IPS DF 4.7 (cell line): ENCODE measurements at regions not wholly inside any gene's neighbourhood (a gene's known extent, or its start where the extent isn't known, plus 50 kb on each side); places are given as distances from the start of the nearest gene placed in this dataset.
"Not testable (repeated sequence)": the region's sequence is repeated elsewhere in the genome, so short reads cannot be mapped to it uniquely, and the experiment has no call there.

ENCODE experiments used
- DNase-seq: peaks from one replicate; pipeline ENCODE4 v3.0.0-alpha.2; 2013; ENCODE audit warnings: low spot score; ENCODE audit errors: extremely low read depth

DNA sequence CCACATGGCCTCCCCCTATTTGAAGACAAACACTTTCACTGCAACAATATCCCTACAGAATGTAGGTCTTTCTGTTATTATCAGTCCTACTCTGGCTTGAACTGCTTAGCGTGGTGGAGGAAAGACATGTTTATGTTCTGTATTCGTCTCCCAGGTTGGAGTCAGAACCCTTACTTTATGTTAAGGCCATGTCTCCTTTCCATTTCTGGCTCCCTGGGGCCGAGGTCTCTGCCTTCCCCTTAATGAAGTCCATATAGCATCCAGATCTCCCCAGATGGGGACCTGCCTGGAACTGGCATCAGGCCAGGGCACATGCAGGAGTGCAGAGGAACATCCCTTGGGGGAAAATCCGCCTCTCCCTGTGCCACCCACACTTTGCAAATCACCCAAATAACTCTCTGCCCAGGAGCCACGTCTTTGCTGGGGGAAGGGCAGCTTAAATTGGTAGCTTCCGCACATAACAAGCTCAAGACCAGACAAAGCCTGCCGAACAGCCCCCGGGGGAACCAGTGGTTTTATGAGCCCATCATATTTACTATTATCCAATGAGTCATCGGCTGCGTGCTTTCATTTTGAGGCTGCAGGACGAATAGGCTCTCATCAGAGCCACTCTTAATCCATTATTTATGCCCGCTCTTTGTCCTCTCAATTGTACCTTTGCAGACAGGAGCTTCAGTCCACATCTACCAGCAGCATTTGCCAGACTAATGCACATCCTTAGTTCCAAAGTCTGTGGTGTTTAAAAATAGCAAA is 237.0 kb downstream of the UACA start:
- DNase-seq, result no peak

DNA sequence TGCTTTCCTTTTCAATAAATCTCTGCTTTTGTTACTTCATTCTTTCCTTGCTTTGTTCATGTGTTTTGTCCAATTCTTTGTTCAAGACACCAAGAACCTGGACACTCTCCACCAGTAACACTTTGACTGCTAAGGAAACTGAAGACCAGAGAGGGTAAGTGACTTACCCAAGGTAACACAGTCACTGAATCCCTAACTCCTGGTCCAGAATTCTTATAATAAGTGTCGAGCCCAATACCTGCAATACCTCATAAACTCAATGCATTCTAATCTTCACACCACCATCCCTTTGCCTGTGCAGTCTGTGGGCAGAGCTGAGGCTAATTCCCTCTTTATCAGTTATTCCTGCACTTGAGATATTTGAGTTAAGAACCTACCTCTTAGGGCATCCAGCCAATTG is 237.8 kb downstream of the UACA start:
- no peak for DNase-seq

DNA sequence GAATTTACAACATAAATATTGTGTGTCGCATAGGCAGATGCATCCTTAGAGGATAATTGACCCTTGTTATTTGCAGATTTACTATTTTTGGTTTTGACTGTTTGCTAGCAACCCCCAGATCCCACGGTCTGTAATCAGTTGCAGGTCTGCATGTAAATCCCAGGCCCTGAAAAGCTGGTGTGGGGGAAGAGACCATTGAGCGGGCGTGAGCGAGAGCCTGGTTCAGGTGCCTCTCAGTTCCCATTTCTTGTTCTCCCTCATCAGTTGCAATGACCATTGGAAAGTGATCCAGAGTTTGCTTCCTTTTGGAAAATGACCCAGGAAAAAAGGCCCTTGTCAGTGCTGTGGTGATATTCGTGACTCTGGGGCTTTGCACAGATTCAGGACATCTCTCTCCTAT is 238.9 kb downstream of the UACA start:
- DNase-seq, result no peak

DNA sequence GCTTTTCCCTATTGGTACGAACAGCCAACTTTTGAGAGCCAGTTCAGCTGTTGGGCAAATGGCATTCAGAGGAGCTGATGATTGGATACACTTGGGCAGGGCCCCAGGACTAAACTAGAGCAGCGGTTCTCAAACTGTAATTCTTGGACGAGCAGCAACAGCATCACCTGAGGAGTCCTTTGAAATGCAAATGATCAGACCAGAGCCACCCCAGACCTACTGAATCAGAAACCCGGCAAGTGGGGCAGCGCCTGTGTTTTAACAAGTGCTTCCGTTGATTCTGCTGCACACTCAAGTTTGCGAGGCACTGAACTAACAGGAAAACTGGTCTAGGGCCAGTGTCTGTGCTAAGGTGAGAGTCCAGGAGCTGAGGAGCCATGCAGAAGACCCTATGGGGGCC is 239.7 kb downstream of the UACA start:
- DNase-seq, result no peak

DNA sequence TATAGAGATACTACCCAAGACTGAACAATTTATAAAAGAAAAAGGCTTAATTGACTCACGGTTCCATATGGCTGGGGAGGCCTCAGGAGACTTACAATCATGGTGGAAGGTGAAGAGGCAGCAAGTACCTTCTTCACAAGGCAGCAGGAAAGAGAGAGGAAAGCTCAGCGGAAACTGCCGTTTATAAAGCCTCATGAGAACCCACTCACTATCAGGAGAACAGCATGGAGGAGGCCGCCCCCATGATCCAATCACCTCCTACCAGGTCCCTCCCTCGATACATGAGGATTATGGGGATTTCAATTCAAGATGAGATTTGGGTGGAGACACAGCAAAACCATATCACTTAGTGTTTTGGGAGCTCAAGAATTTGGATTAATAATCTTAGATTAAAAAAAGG is 240.2 kb downstream of the UACA start:
- no peak for DNase-seq

DNA sequence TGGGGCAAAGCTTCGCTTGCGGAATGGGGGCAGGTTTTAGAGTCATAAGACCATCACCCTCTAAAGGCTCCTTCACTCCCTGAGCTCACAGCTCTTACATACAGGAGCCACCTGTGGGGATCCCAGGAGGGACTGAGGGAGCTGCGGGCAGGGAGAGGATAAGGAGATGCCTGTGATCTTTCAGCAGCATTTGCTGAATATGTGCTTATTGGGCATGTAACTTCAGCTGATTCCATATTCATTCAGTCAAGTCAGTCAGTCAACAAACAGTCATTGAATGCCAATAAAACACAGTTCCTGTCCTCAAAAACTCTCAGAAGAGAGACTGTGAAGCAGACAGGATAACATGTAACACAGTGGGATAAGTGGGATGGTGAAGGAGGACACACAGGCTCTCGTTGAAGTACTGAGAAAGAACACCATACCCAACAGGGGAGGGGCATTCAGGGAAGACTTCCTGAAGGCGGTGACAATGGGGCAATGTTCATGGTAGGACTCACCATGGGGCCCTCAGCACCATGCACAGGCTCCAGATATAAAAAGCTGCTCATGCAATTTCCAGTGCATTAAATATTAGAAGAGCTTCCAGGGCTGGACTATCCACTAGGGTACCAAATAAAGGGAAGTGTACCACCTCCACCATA is 240.9 kb downstream of the UACA start:
- DNase-seq, result no peak

DNA sequence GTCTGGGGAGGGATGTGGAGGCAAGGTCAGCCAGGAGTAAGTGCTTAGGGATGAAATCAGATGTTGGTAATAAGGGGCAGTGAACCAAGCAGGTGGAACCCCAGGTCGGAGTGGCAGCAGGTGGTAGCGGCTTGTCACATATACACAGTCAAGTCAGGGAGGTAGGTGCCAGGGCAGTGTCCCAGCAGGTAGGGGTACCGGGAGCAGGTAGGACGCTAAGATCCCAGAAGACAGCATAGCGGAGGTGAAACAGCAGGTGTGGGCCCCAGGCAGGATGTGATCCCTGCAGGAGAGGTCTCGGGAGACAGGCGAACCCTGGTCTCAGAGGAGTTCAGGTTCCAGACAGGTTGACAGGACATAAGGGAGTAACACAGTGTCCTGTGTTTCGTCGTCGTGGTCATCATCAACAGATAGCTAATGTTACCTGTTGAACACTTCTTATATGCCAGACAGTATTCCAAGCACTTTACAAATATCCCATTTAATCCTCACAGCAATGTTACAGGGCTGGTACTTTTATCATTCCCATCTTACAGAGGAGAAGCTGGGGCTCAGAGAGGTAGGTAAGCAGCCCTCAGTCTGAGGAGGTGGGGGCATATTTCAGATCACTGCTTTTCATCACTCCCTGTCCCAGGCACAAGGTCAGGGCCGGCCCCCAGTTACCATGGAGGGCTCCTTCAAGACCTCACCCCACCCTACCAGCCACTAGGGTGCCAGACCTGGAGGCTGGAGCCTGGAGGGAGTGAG is 241.6 kb downstream of the UACA start:
- no peak for DNase-seq

DNA sequence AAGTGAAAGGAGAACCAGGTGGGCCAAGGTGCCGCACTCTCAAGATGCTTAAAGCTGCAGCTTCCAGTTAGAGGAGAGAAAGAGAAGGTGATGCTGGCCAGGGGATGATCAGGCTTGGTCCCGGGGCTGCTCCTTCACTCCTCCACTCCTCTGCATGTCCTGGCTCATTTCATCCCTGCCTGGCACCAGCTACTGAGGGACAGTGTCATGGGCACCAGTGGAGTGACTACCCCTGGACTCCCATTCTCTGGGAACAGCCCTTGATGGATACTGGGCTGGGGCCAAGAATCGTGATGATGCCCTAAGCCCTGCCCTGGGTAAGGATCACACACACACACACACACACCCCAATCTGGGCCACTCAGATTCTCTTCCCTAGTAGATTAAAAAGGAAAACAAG is 243.7 kb downstream of the UACA start:
- no peak for DNase-seq

DNA sequence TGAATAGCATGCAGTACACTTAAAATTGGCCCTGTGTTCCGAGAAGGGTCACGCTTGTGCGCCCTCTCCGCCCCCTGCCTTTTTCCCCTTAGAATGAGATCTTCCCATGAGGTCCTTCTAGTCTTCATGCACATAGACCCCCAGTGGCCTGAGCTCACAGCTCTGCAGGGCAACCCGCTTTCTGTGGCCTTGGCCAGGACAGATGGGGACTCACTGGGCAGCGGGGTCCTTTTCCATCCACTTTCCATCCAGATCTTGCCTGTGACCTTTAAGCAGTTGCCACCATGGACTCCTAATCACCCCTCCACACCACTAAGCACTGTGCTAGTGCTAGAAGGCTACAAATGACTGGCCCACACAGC is 244.4 kb downstream of the UACA start:
- no peak for DNase-seq

DNA sequence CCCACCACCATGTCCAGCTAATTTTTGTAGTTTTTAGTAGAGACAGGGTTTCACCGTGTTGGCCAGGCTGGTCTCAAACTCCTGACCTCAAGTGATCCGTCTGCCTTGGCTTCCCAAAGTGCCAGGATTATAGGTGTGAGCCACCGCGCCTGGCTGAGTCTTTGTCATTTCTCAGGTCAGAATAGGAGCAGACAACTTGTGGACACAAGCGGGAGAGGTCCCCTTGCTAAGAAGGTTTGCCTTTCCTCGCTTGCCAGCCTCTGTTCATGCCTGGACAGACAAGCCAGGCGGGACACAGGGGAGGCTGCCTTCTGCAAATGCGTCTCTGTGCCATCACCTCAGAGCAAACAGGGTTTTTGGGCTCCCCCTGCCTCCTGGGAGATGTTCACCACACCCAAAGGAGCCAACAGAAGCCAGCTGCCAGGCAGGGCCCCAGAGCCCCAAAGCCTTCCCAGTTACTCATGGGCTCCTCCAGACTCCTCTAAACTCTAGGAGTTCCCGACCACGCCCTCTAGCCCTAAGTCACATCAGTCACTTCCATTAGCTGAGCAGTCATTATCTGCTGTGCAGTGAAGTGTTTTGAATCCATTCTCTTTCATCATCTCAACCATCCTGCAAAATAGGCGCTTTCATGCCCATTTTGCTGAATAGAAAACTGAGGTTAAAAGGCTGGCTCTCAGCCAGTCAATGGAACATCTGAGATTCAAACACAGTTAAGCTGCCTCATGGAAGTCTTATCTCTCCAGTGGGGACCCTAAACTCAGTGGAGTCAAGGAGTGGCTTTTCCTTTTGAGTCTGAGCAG is 245.0 kb downstream of the UACA start:
- DNase-seq, result no peak

DNA sequence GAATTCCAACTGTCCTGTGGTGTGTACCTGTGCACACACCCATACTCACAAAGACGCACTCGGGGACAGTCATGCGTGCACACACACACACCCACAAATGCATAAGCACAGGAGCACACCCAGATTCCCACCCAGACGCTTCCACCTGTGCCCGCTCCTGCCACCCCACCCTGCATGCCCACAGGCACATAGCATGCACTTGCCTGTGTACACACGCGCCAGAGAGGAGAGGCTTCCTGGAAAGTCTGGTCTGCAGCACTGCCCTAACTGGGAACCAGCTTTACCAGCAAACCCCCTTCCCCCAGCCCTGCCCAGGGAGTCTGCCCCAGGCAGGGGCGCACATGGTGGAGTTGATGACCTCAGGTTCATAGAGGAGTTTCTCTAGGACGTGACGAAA is 246.2 kb downstream of the UACA start:
- DNase-seq, result no peak

DNA sequence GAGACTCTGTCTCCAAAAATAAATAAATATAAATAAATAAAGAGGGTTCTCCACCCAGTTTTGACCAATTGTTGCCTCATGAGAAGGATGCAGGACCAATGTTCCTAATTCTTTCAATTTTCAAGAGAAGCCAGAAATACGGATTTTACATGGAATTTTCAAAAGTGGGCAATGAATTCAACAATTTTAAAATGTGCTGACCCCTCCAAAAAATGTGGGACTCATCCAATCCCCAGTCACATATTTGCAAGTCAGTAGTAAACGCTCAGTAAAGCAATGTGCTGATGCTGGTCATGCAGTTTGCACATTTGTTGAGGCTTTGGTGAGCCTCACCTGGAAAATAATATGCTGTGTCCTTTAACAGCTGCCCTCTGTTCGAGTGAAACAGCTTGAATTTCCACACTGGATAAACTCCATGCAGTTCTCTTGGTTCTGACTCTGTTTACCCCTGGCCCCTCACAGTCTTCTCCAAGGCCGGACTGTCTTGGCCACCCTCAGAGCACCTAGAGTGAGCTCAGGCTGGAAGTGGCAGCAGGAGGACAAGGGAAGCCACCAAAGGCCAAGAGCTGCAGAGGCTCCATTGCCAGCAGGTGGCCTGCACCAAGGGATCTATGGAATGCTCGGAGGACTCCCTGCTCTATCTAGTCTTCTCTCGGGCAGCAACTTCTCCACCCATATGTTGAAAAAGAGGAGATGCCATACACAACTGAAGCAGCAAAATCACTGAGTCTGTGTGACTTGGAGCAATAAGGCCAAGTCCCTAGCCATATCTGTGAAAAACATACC is 246.8 kb downstream of the UACA start:
- no peak for DNase-seq

DNA sequence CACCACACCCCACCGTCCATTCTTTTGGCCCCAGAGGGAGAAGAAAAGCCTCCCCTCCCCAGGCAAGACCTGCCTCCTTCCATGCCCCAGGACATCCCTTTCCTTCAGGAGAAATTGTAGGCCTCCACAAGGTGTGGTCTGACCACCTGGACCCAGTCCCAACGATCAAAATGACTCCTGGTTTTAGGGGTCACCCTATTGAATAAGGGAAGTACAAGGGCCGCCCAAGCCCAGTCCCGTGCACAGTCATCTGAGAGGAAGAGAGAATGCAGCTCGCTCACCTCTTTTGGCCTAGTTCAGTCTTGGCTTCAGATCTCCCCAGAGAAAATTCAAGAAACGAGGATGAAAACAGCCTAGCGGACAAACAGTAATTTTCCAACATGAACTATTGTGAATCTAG is 249.1 kb downstream of the UACA start:
- no peak for DNase-seq

DNA sequence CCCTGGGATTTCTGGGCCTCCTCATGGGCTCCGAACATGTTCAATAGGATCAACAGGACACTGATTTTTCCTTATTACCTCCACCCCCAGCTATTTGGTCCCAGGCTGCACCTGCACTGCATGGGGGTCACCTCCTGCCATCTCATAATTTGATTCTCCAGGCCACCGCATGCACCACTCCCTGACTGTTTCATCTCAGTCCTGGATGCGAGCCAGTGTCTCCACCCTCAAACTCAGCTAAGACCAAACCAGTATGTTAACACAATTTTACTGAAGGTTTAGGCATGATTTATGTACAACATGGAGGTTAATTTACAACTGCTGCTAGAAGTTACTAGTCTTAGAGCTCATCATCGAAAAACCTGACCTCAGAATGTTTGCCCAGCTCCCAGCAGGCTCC is 249.5 kb downstream of the UACA start:
- DNase-seq, result no peak

DNA sequence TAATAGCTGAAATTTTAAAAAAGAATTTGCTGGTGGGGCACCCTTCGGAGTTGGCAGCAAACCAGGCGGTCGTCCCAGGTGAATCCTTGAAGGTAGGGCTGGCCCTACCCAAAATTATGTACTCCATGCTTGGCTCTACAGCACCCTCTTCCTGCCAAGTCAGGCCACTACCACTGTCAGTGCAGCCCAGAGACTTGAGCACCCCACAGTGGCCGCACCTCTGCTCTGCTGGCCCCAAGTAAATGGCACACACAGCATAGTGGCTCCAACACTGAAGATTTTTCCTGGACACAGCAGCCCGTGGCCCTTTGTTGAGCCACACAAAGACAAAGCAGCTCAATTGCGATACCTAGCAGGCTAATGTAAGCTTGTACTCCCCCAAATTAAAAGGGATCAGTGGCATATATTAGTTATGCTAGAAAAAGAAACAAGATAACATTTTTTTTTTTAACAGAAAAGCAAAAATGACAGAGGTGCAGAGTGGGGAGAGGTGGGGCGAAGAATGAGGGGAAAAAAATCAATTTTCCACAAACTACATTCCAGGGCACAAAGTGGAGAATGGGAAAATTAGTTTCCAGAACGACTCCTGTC is 250.5 kb downstream of the UACA start:
- DNase-seq, result peak; percentile 80

DNA sequence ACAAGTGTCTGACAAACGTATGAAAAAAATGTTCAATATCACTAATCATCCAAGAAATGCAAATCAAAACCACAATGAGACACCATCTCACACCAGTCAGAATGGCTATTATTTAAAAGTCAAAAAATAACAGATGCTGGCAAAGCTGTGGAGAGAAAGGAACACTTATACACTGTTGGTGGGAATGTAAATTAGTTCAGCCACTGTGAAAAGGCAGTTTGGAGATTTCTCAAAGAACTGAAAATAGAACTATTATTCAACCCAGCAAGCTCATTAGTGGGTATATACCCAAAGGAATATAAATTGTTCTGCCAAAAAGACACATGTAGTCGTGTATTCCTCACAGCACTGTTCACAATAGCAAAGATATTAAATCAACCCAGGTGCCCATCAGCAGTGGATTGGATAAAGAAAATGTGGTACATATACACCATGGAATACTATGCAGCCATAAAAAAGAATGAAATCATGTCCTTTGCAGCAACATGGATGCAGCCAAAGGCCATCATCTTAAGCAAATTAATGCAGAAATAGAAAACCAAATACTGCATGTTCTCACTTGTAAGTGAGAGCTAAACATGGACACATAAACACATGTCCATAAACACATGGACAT is 251.3 kb downstream of the UACA start:
- DNase-seq, result not testable (repeated sequence)

DNA sequence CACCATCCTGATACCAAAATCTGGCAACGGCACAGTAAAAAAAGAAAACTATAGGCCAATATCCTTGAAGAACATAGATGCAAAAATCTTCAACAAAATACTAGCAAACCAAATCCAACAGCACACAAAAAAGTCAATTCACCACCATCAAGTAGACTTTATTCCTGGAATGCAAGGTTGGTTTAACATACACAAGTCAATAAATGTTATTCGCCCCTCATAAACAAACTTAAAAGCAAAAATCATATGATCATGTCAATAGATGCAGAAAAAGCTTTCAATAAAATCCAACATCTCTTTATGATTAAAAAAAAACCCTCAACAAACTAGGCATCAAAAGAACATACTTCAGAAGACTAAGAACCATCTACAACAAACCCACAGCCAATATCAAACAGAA is 252.9 kb downstream of the UACA start:
- DNase-seq, result no peak

DNA sequence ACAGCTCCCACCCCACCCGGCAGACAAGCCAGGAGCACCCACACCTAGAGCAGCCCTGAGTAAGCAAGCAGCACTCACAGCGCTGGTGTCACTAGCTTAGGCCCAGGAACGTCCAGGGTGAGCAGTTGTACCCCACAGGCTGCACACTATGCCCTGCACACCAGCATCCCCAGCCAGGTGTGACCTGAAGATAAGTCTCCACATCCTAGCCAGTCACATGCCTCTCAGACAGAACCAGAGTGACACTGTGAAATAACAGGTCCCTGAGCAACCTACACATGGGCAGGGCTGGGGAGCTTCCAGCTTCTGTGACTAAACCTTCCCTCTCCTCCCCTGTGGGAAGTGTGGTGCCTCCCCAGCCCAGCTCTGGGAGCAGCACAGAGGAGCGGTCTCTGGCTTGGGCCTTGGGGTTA is 253.6 kb downstream of the UACA start:
- no peak for DNase-seq

DNA sequence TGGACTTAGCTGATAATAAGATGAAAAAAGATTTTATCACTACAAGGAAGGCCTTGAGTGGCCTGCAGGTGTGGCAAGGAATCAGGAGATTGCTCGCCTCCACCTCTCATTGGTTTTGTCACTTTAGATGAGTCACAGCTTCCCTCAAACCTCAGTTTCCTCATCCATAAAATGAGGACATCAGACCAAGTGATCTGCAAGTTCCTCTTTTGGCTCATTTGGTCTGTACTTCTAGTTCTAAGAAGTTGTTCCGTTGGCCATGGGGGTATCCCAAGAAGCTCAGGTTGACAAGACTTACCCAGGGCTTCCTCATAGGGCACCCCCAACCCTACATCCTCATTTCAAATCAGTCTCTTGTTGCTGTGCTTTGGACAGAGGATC is 254.1 kb downstream of the UACA start:
- no peak for DNase-seq

DNA sequence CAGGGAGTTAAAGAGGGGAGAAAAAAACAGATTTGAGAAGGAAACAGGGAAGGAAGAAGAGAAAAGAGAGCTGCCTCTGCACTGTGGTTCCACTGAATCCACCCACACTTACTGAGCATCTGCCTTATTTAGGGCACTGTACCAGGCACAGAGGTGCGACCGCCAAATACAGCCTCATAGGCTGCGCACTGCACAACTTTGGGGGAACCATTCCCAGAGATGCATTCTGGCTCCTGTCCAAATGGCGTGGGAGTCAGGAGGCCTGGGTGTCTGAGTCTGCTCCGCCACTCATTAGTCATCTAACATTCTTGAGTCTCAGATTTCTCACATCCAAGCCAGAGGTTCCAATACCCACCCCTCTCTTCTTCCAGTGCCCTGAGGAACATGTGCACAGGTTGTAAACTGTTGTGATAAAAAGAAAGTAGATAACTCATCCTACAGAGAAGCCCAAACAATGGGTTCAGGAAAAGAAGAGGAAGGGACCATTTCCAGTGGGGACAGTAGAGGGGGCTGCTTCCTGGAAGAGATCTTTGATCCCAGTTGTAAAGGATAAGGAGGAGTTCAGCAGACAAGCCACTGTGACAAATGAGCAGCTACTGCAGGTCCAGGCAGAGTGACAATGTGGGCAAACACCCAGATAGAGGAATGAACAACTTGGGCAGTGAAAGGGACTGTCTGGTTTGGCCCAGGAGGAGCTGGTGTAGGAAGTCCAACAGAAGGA is 254.6 kb downstream of the UACA start:
- no peak for DNase-seq
